NCI-H524 (cell line): ENCODE measurements at regions not wholly inside any gene's neighbourhood (a gene's known extent, or its start where the extent isn't known, plus 50 kb on each side); places are given as distances from the start of the nearest gene placed in this dataset.
"Not testable (repeated sequence)": the region's sequence is repeated elsewhere in the genome, so short reads cannot be mapped to it uniquely, and the experiment has no call there.

ENCODE experiments used
- DNase-seq, 2 experiments: peaks; one replicate each; lab custom pipeline; 2025; lab: John Stamatoyannopoulos, UW

DNA sequence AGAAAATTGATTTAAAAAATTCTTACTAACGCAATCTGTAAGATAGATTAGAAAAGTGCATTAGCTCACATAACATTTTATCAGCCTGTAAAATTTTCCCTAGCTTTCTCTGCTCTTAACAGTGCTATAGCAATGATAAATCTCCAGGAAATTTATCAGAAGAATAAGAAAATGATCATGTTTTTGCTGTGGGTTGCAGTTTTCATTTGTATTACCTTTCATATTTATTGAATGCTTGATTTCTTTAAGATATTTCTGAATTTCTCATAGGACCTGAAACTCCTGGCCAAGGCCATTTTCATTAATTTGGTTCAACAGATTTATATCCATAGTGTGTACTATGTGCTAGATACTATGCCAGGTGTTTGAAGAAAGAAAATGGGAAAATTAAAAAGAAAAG is 130.3 kb upstream of the STARD13 start:
- DNase-seq = no peak

DNA sequence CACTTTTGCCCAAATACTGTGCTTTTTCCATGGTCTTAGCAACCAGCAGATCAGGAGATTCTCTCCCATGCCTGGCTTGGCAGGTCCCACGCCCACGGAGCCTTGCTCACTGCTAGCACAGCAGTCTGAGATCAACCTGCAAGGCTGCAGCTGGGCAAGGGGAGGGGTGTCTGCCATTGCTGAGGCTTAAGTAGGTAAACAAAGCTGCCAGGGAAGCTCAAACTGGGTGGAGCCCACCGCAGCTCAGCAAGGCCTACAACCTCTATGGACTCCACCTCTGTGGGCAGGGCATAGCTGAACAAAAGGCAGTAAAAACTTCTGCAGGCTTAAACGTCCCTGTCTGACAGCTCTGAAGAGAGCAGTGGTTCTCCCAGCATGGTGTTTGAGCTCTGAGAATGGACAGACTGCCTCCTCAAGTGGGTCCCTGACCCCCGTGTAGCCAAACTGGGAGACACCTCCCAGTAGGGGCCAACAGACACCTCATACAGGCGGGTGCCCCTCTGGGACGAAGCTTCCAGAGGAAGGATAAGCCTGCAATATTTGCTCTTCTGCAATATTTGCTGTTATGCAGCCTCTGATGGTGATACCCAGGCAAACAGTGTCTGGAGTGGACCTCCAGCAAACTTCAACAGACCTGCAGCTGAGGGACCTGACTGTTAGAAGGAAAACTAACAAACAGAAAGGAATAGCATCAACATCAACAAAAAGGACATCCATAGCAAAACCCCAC is 132.8 kb upstream of the STARD13 start:
- DNase-seq = not testable (repeated sequence)

DNA sequence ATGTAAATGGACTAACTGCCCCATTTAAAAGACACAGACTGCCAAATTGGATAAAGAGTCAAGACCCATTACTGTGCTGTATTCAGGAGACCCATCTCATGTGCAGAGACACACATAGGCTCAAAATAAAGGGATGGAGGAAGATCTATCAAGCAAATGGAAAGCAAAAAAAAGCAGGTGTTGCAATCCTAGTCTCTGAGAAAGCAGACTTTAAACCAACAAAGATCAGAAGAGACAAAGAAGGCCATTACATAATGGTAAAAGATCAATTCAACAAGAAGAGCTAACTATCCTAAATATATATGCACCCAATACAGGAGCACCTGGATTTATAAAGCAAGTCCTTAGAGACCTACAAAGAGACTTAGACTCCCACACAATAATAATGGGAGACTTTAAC is 134.6 kb upstream of the STARD13 start:
- DNase-seq = not testable (repeated sequence)

DNA sequence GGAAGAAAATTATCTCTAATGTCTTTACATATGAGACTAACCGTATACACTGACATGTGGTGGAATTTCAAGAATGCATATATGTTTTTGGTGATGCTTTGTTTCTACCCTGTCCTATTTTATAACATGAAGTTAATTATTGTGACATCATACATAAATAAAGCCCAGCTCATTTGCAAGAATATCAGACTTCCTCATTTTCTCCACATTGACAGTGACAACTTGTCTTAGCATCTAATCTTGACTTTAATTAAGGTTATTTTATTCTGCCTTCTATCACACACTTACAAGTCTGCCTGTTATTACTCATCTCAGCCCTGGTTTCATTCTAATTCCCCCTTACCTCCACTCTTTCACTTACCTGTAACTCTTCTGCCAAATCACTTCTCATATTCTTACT is 140.6 kb upstream of the STARD13 start:
- no peak for DNase-seq

DNA sequence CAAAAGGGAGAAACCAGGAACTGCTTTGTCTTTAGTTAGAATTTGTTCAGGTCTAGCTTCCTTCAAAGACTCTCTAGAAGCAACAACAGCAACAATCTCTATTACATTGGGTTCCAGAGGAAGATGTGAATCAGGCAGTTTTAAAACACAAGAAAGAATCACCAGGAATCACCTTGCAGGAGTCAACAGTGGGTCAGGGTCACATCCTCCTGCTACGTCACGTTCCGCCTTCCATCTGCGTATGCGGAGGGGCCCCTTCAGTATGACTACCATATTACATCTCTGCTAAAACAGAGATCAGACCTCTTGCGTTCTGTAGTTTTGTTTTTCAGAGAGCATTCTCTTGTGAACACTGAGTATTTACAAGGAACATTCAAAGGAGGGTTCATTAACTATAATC is 147.8 kb upstream of the STARD13 start:
- no peak for DNase-seq

DNA sequence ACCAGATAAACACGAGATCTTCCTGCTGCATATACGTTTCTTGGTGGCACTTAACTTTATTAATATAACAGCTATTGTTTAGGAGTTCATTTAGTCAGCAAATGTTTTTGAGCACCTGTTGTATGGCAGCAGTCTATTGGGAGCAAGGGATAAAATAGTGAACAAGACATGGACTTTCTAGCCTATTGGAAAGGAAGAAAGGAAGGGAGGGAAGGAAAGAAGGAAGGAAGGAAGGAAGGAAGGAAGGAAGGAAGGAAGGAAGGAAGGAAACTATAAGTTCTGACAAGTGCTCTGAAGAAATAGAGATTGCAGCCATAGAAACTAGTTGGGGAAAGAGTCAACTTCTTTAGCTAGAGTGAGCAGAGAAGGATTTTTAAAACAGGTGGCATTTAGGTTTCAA is 149.1 kb upstream of the STARD13 start:
- DNase-seq = no peak

DNA sequence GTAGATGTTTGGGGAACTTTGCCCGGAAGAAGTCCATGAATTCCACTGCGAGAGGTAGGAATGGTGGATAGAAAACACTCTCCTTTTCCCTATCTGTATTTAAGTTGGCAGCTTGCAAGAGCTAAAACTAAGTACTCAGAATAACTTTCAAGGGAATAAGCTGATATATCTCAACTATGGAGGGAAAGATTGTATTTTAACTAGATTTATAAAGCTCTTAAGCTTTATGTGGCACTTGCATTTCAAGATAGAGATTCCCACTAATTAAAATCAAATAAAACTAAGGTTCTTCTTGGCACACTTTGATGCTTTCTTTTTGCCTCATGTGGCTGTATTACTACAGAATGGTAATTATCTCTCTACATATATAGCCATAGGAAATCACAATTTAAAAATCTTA is 149.7 kb upstream of the STARD13 start:
- DNase-seq = no peak

DNA sequence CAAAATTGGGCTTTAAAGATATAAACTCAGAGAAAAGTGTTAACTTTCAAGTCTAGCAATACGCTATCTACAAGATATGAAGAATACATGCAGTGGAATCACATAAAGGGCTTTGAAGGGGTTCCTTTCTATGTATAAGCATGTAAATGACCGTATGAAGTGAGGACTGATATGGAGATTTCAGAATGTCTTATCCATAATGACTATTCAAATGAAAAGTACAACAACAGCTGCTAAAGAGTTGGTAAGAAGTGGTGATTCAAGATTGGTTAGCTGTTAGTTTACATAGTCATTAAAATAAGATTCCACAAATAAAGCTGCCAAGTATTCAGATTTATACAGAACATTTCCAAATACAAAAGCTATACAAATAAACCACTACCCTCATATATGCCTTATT is 153.4 kb upstream of the STARD13 start:
- no peak for DNase-seq

DNA sequence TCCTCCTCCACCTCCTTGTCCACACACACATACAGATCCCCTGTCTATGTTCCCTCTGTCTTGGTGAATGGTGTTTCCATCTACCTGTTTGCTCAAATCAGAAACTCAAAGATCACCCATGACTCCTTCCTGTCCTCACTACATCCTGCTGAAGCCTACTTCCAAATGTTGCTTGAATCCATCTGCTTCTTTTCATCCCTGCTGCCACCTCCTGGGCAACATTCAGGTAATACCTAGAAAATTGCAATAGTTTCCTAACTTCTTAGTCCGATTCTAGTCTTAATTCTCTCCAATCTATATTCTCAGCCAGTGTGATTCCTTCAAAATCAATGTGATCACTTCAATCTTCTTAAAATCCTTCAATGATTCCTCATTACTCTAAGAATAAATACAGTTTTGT is 155.5 kb upstream of the STARD13 start:
- DNase-seq = peak in 1 of 2 experiments; percentile 33

DNA sequence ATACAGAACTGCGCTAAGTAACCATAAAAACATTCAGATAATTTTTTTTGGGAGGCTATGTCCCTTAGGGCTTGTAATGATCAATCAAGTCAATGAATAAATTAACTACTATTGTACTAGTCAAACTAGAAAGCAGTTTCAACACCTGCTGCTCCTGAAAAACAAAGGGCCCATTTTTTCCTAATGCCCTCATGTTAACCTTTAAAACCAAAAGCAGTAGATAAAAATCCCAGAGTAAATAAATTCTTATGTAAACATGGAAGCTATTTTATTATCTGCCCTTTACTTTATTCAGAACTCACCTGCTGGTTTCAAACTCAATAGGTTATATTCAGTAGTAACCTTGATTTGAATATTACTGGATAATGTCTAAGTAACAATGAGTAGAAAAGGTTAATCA is 159.5 kb upstream of the STARD13 start:
- no peak for DNase-seq

DNA sequence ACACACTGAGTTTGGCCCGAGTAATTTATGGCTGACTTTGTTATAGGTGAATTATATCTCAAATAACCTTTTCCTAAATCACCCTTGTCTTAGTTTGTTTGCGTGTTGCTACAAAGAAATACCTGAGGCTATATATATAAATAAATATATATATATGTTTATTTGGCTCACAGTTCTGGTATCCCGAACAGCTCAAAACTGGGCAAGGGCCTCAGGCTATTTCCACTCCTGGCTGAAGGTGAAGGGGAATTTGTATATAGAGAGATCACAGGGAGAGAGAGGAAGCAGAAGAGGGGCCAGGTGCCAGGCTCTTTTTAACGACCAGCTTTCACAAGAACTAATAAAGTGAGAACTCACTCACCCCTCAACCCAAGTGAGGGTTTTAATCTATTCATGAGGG is 159.9 kb upstream of the STARD13 start:
- no peak for DNase-seq

DNA sequence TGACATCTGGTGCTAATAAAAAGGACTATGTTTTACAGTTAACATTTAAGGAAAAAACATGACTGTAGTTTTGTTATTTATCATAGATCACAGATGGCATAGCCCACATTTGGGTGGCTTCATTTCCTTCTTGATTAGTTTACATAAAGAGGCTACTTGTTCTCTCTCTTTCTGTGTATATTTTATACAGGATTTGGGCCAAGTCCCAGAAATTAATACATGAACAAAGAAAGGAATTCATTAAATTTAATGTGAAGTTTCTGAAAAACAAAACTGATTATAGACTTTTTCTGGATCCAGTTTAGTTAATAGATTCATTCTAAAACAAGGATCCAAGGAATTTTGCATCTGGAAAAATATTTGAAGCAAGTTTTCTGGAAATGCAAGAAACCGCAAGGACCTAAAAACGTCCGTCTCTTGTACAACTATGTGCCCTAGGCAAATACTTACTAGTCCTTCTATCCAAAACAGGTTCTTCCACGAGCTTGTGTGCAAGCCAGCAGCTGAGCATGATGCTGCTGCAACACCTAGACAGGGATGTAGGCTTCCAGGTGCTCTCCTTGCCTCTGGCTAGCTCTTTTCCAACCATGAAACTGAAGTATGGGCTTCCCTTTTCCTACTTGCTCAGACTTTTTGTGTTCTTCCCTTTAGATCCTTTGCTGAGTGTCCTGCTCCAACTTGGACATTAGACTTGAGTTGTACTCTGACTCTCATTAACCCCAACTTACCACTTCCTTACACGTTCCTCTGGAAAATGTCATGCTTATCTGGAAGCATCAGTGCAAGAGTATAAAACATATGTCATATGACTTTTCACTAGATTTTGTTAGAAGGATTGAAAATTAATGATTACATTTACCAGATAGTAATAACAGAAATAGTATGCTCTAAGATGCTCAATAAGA is 161.5 kb upstream of the STARD13 start:
- no peak for DNase-seq

DNA sequence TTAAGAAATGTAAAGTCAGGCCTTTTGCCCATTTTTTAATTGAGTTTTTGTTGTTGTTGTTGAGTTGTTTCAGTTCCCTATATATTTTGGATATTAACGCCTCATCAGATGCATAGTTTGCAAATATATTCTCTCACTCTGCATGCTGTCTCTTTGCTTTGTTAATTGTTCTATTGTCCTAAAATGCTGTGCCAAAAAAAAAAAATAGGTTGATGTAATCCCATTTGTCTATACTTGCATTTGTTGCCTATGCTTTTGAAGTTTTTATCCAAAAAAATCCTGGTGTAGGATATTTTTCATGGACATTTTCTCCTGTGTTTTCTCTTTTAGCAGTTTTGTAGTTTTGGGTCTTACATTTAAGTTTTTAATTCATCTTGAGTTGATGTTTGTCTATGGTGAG is 163.3 kb upstream of the STARD13 start:
- no peak for DNase-seq

DNA sequence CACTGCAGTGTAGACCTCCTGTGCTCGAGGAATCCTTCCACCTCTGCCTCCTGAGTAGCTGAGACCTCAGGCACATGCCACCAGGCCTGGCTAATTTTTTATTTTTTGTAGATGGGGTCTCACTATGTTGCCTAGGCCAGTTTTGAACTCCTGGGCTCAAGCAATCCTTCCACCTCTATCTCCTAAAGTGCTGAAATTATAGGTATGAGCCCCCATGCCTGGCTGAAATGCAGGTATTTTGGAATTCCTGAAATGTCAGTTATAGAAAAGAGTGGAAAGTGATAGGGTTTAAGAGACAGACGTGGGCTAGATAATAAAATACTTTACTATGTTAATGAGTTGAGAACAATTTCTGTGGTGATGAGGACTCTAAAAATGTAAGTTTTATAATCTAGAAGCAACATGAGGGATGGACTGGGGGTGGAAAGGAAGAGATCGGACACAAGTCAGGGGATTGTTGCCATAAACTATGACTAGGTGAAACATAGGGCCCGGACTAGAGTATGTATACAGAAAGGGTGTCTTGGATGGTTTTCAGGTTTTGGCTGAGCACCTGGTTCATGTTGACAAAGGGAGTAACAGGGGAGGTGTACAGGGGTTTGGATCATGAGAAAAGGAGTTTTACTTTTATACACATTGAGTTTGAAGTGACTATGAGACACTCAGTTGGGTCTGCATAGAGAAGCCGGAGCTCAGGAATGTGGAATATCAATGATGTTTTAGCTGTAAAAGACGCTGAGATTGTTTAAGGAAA is 165.6 kb upstream of the STARD13 start:
- DNase-seq = no peak

DNA sequence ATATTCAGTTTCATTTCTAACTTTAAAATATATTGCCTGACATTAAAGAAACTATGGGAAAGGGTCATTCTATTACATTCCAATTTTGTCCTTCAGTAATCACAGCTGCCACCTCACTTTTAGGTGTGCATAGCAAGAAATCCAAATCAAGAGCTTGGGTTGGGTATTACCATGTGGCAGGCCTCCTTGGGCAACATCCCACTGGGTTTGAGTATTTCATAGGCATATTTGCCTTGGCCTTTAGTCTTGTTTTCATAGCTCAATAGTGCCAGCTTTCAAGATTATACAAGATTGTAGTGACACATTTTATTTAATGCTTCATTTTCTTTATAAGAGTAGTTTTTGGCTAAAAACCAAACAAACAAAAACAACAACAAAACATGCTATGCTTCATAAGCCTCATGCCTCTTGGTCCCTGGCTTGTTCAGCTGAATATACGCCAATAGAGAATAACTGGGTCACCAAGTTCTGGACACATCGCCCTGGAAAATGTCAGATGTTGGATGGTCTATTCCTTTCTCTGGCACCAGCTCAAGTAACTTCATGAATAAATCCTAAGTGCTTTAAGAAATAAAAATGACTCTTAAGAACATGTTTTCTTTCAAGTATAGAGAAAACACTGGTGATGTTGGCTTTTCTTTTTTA is 167.4 kb upstream of the STARD13 start:
- no peak for DNase-seq

DNA sequence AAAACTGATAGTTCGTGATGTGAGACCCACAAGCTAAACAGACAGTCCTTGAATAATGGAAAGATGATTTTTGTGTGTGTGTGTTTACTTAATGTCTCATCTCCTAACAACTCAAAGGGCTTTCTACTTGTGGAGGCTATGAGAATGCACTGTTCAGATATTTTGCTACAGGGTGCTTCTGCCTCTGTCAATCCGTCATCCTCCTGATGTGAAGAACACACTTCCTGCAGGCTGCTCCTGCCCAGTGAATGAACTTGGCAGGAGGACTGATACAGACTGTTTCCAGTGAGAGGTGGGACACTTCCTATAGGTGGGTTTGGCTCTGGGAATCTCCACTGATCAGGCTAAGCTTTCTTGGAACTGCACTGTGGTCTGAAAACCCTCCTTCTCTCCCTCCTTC is 168.4 kb upstream of the STARD13 start:
- DNase-seq = no peak

DNA sequence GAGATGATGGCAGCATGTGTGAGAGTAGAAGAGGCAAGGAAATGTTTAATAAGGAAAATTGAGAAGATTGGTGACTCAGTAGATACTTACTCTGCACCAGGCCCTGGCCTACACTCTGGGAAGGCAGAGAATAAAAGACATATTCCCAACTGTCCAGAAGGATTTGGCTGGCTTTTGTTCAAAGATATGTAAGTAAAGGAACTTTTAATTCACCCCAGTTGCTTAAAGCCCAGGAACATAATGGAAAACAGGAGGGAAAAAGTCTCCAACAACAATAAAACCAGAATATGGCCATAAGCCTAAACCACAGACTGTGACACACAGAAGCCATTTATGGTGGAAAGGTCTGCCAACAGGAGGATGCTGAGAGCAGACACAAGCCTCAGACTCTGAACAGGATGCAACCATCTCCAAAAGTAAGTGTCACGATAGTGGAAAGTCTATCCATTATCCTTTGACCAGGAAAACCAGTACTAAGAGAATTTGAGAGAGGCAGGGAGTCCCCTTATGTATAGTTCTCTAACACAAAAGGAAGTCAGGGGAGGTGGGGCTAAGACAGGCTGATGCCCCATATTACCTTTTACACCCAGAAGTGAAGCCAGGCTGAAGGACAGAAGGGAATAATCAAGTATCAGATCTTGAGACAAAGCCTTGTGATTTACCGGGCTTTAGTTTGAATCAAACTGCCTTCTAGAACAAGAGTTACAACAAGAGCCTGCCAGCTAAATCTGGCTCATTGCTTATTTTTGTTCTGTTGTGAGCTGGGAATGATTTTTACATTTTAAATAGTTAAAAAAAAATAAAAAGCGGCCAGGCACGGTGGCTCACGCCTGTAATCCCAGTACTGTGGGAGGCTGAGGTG is 169.5 kb upstream of the STARD13 start:
- DNase-seq = no peak

DNA sequence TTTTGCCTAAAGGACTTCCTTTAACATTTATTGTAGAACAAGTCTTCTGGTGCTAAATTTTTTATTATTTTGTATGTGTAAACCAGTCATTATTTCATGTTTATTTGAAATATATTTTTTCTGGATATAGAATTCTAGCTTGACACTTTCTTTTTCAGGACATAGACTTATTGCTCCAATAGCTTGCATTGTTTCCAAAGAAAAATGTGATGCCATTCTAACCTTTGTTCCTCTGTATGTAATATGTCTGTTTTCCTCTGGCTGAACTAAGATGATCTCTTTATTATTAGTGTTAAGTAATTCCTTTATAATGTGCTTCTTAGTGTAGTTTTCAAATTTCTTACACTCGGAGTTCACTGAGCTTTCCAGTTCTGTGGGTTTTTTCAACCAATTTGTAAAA is 174.1 kb upstream of the STARD13 start:
- no peak for DNase-seq

DNA sequence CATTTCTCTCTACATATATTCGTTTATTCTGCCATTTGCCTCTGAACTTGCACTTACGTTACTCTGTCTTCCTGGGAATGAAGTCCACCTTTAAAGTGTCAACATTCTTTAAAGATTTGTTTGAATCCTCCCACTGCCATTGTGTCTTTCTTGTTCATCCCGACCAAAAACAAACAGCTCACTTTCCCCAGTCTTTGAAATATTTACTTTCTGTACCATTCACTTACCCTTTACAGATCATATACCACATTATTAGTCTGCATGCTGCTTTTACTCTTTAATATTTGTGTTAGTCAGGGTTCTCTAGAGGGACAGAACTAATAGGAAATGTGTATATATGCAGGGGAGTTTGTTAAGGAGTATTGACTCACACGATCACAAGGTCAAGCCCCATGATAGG is 176.6 kb upstream of the STARD13 start:
- no peak for DNase-seq

DNA sequence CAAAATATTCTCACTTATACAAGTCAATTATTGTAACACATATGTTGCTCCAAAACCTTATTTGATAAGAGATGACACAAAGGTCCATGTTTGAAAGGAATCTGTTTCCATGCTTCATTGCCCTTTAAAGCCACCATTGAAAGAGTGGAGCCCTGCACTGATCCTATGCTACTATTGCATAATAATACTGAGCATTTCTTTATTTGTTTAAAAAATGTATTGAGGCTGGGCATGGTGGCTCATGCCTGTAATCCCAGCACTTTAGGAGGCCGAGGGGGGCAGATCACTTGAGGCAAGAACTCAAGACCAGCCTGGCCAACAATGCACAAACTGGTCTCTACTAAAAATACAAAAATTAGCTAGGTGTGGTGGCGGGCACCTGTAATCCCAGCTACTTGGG is 178.8 kb upstream of the STARD13 start:
- DNase-seq = no peak

DNA sequence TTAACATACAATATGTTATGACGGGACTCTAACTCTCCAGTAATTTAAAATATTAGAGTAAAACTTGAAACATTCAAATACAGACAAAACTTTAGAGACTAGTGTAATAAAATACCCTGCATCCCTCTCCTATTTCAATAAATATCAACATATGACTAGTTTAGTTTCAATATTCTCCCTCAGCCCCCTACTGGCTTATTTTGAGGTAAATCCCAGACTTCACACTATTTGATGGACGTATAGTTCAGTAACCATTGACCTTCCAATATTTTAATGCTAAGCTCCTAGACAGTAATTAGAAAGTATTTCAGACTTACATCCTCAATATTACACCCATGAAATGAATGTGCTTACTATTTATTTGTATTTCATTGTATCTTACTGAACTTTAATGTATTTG is 180.7 kb upstream of the STARD13 start:
- no peak for DNase-seq
